ENCODE measurements at regions not wholly inside any gene's neighbourhood (a gene's known extent, or its start where the extent isn't known, plus 50 kb on each side); places are given as distances from the start of the nearest gene placed in this dataset.

DNA sequence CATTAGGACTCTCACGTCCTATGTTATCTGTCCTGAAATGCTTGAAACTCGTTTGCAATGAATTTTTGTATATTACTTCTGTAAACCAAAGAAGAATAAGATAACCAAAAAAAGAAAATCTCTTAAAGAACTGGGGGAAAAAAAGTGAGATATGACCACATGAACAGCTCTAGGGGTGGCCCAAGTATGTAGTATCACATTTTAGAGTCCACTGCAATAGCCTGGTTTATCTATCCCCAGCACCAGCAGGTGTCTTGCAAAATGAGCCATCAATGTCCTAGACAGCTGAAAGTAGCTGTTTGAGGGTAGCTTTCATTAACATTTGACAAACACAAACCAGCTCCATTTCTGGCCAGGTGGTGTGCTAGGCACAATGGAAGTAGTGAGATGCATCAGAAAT is 102.8 kb downstream of the PXDC1 start:
- TF ChIP-seq, protein P1, sequence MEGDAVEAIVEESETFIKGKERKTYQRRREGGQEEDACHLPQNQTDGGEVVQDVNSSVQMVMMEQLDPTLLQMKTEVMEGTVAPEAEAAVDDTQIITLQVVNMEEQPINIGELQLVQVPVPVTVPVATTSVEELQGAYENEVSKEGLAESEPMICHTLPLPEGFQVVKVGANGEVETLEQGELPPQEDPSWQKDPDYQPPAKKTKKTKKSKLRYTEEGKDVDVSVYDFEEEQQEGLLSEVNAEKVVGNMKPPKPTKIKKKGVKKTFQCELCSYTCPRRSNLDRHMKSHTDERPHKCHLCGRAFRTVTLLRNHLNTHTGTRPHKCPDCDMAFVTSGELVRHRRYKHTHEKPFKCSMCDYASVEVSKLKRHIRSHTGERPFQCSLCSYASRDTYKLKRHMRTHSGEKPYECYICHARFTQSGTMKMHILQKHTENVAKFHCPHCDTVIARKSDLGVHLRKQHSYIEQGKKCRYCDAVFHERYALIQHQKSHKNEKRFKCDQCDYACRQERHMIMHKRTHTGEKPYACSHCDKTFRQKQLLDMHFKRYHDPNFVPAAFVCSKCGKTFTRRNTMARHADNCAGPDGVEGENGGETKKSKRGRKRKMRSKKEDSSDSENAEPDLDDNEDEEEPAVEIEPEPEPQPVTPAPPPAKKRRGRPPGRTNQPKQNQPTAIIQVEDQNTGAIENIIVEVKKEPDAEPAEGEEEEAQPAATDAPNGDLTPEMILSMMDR (IDR thresholded peaks at IDR 0.05; ENCODE audit: low read depth, low read length), result no peak
- no peaks in the 10 kb centered on the region for H3K36me3 ChIP-seq

DNA sequence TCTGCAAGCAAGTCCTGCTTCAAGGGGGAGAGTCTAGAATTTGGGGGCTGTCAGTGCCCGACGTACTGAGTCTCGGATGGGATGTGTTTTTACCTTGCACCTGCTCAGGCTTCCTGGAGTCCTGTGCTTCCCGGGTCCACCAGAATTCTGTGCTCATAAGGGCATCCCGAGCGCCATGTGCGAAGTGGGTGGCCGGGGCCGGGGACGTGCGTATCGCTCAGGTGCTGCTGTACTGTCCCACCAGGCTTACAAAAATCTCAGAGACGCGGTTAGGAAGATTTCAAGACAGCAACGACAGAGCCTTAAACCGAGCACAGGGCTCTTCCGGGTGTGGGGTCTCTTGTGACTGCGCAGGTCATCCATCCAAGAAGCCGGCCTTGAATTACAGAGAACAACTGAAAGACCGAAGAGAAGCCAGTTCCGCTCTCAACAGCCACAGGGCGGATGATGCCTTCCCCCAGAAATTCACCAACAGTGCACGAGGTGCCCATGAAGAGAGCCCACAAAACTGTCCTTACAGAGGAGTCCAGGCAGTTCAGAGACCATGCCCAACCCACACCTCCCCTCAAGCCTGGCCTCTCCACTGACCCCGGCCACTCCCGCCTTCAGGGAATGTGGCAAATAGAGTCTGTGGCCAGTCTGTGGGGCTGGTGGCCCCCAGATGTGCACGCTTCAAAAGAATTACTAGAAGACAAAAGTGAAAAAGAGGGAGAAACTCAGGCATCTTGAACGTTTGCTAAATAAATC is 104.7 kb downstream of the PXDC1 start:
- Histone ChIP-seq H3K4me1 (no peaks in the 10 kb centered on the region), H3K4me3 (ENCODE audit: low read depth, low read length) (no peak overlapping the region), H3K36me3 (no peaks in the 10 kb centered on the region), H3K9me3 (no peaks in the 10 kb centered on the region), H3K27me3 (peaks cover 3% of the 10 kb centered on the region)
- TF ChIP-seq, protein P1 (IDR thresholded peaks at IDR 0.05; ENCODE audit: low read depth, low read length), result no peak
- DNase-seq, result no peak

More for the DNA sequence above, 102.8 kb downstream of the PXDC1 start:
- no peak for DNase-seq
- H3K4me3 ChIP-seq (ENCODE audit: low read depth, low read length), result no peak overlapping the region
- H3K4me1 ChIP-seq, result no peaks in the 10 kb centered on the region
- H3K9me3 ChIP-seq, result no peaks in the 10 kb centered on the region
- H3K27me3 ChIP-seq, result peaks cover 3% of the 10 kb centered on the region

DNA sequence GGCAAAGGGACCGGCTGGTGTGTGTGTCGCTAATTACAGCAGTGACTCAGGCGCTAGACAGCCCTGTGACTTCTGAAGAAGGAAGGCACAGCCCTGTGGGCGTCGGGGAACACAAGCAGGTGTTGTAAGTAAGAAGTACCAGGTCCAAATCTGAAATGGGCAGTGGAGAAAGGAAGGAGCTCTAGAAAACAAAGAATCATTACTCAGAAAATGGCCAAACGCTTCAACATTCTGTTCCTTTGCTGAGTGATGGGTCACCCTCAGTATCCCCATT is 106.8 kb downstream of the PXDC1 start:
- TF ChIP-seq, protein P1 (IDR thresholded peaks at IDR 0.05; ENCODE audit: low read depth, low read length), result no peak
- peaks cover 3% of the 10 kb centered on the region for H3K27me3 ChIP-seq
- H3K36me3 ChIP-seq, result no peaks in the 10 kb centered on the region
- DNase-seq, result no peak
- no peaks in the 10 kb centered on the region for H3K4me1 ChIP-seq
- no peak overlapping the region for H3K4me3 ChIP-seq (ENCODE audit: low read depth, low read length)
- no peaks in the 10 kb centered on the region for H3K9me3 ChIP-seq

DNA sequence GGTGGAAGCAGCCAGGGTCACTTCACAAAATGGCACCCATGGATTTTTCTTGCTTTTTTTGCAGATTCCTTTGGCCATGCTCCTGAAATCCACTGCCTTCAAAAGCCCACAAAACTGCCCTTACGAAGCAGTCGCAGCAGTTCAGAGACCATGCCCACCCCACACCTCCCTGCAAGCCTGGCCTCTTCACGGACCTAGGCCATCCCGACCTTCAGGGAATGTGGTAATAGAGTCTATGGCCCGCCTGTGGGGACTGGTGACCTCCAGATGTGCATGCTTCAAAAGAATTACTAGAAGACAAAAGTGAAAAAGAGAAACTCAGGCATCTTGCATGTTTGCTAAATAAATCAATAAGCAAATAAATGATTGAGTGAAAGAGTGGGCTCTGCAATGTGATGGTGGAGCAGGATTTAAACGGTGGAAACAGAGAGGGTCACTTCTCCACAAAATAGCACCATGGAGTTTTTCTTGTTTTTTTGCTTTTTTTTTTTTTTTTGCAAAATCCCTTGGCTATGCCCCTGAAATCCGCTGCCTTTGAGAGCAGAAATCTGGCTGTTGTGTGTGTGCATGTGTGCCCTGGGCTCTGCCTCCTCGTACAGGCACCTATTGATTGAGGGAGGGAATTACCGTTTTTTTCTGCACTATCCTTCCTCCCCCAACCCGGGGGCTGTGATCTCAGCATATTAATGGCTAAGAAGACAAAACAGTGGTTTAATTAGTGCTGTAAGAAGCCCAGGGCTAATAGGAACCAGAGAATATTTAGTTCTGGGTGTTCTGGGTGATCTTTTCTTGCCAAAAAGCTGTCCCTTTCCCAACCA is 107.4 kb downstream of the PXDC1 start:
- H3K27me3 ChIP-seq, result peaks cover 3% of the 10 kb centered on the region
- DNase-seq, result no peak

DNA sequence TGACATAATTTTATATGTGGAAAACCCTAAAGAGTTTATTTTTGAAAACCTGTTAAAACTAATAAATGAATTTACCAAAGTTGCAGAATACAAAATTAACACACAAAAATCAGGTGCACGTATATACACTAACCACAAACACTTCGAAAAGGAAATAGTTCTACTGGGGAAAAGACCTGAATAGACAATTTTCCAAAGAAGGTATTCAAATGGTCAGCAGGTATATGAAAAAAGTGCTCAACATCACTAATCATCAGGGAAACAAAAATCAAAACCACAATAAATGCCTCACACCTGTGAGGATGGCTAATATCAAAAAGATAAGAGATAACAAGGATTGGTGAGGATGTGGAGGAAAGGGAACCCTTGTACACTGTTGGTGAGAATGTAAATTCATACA is 110.6 kb downstream of the PXDC1 start:
- Histone ChIP-seq H3K4me3 (ENCODE audit: low read depth, low read length) (no peak overlapping the region), H3K36me3 (no peaks in the 10 kb centered on the region), H3K27me3 (peaks cover 3% of the 10 kb centered on the region), H3K9me3 (no peaks in the 10 kb centered on the region), H3K4me1 (no peaks in the 10 kb centered on the region)
- DNase-seq, result no peak
- TF ChIP-seq, protein P1 (IDR thresholded peaks at IDR 0.05; ENCODE audit: low read depth, low read length), result no peak

More for the DNA sequence above, 107.4 kb downstream of the PXDC1 start:
- TF ChIP-seq, protein P1 (IDR thresholded peaks at IDR 0.05; ENCODE audit: low read depth, low read length), result no peak
- Histone ChIP-seq H3K4me1 (no peaks in the 10 kb centered on the region), H3K36me3 (no peaks in the 10 kb centered on the region), H3K4me3 (ENCODE audit: low read depth, low read length) (no peak overlapping the region), H3K9me3 (no peaks in the 10 kb centered on the region)

DNA sequence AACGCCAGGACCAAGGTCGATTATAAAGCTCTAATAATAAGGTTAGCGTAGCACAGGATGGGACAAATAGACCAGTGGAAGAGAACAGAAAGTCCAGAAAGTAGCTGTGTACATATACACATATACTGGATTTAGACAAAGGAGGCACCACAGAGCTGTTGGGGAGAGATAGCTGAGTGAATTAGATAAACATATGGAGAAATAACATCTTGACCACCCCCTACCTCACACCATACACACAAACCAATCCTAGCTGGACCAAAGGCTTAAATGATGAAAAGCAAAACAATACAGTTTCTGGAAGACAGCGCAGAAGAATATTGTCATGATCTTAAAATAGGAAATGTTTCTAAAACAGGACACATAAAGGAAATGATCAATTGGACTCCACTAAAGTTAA is 112.9 kb downstream of the PXDC1 start:
- no peaks in the 10 kb centered on the region for H3K4me1 ChIP-seq
- H3K36me3 ChIP-seq, result no peaks in the 10 kb centered on the region
- H3K9me3 ChIP-seq, result no peaks in the 10 kb centered on the region
- H3K27me3 ChIP-seq, result no peaks in the 10 kb centered on the region; the same call in 1 of the 2 replicates
- TF ChIP-seq, protein P1 (IDR thresholded peaks at IDR 0.05; ENCODE audit: low read depth, low read length), result no peak
- H3K4me3 ChIP-seq (ENCODE audit: low read depth, low read length), result no peak overlapping the region
- DNase-seq, result no peak
